Renal cortex interstitium (tissue), 11 donors: ENCODE measurements at regions not wholly inside any gene's neighbourhood (a gene's known extent, or its start where the extent isn't known, plus 50 kb on each side); places are given as distances from the start of the nearest gene placed in this dataset.
"Not testable (repeated sequence)": the region's sequence is repeated elsewhere in the genome, so short reads cannot be mapped to it uniquely, and the experiment has no call there.

Experiments used
- DNase-seq, 11 donors: peaks; one replicate each; pipeline ENCODE4 v3.0.0-alpha.2; 2013; ENCODE audit warnings: low read depth in 9 of 11, low spot score in 4 of 11; ENCODE audit errors: extremely low read depth in 1 of 11

DNA sequence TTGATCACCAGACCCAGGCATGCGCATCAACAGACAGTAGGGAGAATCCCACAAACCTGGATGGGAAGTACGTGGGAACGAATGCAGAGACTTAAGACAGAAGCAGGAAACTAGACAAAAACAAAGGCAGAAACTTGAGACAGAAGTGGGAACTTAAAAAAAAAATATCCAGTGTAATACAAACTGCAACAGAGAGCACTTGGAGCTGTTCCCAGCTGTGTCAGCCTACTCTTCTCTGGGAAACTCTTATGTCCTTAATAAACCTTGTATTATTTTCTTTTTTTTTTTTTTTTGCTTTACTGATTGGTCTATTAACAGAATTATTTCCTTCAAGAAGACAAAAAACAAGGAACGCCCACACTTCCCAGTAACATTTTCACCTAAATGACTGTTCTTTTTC lies 1818.1 kb upstream of the RAG2 start:
- peak in 3 of 11 donors; percentile 4 to 30 (median 9) for DNase-seq

DNA sequence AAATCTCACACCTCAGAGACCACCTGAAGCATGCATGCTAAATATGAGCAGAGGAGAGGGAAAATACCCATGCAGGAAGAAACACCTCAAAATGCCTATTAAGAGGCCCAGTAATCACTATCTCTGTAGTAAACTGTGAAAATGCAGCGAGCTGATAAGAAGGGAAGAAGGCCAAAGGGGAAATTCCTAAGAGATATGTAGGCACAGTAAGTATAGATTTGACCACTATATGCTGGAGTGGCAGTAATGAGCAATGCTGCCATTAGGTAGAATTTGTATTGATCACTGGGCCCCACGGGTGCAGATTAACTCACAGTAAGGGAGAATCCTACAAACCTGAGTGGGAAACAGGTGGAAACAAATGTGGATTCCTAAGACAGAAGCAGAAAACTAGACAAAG lies 1813.1 kb upstream of the RAG2 start:
- DNase-seq, result no peak

DNA sequence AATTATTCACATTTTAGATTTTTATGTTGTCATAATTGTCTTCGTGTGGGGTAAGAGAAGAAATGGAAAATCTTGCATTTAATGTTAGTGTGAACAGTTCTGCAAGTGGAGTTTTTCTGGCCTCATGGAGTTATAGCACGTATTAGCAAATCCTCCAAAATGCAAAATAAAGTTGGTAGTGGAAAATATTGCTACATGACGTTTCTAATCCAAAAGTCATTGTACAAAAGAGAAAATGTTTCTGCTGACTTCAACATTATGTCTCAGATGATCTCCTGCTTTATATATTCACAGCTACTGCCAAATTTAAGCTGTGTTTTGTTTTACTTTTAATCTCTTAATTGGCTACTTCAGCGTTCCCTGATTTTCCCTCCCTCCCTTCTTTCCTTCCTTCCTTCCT lies 1804.0 kb upstream of the RAG2 start:
- no peak for DNase-seq

DNA sequence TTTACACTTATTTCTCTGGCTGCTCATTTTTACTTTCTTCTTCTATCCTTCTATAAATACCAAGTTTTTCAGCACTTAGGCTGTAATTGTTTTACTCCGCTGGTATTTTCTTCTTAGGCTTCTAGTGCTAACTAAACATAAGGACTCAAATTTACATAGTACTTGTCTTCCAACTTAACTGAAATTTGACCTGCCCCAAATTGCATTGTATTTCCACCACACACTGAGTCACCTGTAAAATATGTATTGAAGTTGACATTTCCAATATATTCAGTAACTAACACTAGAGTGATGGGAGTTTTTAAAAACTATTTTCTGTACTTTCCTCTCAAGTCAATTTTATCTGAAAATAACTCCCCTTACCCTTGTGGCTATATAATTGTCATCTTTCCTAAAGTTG lies 1794.1 kb upstream of the RAG2 start:
- no peak for DNase-seq

DNA sequence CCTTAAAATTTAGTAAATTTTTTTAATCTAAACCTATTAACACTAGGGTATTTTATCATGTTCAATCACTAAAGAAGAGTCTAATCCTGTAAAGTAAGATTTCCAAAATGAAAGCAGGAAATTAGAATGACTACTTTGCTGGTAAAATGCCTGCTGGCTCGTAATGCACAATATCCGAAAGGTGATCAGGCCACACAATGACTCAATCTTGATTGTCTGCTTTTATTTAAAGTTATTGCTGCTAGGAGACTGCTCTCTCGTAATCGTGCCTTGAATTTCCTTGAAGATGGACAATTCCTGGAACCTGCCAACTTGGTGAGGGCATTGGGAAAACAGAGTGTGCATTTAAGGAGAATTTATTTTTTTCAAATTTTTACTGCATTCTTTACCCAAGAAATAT lies 1786.5 kb upstream of the RAG2 start:
- no peak for DNase-seq

DNA sequence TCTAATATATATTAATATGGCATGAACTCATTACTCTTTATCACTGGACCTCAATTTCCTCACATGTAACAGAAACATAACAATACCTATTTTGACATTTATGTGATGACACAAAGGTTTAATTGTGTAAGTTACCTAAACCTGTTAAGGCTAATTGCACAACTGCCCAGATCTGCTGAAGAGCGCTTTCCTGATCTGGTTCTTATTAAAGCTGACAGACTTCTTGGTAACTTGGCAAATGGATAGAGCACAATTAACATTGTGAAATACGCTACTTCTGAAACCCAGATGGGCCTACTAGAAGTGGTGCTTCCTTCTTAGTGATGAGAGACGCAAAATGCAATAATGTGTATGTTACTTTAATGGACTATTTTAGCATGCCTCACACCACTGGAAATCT lies 1767.2 kb upstream of the RAG2 start:
- DNase-seq, result no peak

DNA sequence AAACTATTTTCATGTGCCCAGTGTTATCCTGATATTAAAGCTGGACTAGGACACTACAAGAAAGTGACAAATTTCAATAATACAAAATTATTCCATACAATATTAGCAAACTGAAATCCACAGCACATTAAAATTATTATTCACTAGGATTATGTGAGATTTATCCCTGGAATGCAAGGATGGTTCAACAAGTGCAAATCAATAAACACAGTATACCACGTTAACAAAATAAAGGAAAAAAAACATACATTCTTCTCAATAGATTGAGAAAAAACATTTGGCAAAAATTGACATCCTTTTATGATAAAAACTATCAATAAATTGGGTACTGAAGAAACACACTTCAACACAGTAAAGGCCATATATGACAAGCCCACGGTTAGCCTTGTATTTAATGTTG lies 1758.2 kb upstream of the RAG2 start:
- DNase-seq, result no peak

DNA sequence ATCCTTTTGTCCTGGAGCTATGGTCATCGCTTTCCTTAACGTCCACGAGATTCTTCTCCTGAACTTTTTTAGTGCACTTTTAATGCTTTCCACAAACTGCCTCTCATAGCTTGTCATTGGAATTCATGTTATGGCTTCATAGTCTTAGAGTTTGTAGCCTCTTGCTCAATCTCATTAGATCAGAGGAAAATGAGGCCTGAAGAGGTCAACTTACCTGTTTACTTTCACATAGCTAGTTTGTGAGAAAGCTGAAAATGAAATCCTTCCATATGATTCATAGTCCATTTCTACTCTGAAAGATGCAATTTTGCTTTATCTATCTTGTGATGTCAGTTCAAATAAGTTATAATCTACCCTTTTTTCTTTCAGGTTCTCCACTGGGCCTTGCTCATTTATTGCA lies 1747.2 kb upstream of the RAG2 start:
- DNase-seq, result no peak

DNA sequence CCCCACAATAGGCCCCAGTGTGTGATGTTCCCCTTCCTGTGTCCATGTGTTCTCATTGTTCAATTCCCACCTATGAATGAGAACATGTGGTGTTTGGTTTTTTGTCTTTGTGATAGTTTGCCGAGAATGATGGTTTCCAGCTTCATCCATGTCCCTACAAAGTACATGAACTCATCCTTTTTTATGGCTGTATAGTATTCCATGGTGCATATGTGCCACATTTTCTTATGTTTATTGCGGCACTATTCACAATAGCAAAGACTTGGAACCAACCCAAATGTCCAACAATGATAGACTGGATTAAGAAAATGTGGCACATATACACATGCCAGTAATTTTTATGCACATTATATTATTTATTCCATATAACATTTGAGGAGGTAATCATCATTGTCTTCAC lies 1743.6 kb upstream of the RAG2 start:
- DNase-seq, result not testable (repeated sequence)

DNA sequence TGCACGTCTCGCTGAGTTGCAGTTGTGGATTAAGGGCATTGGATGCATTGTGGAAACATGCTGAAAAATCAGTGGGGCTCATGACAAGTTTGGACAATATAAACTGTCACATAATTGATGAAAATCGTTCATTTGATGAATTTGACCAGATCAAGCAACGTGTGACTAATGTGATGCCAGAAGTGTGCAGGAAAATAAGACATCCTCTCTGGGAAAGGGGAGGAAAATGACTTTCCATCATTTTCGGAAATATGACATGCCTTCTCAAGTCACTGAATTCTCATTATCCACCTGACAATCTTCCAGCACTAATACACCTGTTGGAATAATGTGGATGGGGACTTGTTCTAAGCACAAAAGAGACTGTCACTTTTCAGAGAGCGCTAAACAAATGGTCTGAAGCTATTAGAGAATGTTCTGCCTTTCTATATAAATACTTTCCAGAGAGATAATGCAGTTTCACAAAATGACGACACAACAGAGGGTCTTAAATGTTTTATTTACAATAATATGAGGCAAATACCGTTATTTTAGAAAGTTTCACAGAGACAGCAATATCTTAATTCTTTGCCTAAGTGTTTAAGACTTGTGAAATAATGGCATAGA lies 1741.9 kb upstream of the RAG2 start:
- no peak for DNase-seq

DNA sequence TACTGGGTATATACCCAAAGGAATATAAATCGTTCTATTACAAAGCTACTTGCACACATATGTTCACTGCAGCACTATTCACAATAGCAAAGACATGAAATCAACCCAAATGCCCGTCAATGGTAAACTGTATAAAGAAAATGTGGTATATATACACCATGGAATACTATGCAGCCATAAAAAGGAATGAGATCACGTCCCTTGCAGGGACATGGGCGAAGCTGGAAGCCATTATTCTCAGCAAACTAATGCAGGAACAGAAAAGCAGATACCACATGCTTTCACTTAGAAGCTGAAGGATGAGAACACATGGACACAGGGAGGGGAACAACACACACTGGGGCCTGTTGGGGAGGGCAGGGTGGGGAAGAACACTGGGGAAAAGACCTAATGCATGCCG lies 1740.0 kb upstream of the RAG2 start:
- not testable (repeated sequence) for DNase-seq

DNA sequence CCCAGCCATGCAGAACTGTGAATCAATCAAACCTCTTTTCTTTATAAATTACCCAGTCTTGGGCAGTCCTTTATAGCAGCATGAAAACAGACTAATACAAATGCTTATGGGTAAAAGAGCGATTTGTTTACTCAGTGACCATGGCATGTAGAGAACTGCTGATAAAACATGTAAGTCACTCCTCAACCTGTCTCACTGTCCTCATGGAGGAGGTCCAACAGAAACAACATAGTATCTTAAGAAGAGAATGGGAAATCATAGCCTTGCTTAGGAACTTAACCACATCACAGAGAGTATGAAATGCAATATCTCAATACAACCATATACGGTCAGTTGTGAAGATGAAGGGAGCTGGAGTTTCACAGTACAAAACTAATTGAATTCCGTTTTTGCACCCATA lies 1734.0 kb upstream of the RAG2 start:
- no peak for DNase-seq

DNA sequence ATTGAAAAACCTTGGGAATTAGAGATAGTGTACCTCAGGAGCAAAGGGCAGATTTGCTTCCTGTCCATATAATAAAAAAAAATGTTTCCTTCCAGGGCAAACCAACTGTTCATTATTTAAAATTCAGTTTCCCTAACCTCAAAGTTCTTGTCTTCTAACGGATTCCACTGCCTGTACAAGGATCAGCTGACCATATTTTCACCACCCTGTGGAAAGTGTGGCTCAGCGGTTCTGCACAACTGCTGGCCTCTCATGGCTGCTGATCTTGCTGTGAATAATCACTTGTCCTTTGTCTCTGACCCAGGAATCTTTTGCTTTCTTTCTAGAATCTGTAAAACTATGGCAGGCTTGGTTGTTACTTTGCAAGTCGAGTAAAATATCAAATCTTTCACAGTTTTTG lies 1732.5 kb upstream of the RAG2 start:
- no peak for DNase-seq

DNA sequence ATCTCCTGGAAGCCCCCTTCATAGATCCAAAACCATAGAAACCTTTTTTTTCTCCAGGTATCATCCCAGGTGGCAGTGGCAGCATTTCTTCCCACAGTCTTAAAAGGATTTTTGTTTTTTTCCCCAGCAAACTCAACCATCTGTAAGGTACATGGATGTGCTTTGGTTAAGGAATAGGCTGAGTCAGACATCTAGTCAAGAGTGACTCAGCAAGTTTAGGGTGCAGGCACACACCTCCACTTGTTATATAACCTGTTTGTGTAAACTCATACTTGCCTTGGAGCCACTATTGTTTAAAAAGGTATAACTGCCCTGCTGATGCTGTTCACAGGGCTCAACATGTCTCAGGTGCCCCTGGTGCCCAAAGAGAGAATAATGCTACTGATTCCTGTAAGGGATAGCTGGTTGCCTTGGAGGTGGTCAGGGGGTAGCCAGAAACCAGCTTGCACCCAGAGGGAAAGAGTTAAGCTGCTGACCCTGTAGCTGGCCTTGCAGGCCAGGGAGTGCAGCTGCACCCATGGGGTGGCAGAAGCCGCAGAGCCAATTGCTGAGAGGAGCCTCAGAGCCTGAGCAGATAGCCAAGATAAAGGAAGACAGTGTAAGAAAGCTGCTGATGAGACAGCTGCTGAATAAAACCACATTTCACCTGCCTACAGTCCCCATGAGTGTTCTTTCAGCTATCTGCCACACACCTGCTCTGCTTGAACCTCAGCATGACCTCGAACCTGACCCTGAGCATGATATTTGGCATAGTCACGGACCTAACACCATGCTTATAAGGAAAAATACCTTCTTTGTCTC lies 1726.1 kb upstream of the RAG2 start:
- DNase-seq, result no peak

DNA sequence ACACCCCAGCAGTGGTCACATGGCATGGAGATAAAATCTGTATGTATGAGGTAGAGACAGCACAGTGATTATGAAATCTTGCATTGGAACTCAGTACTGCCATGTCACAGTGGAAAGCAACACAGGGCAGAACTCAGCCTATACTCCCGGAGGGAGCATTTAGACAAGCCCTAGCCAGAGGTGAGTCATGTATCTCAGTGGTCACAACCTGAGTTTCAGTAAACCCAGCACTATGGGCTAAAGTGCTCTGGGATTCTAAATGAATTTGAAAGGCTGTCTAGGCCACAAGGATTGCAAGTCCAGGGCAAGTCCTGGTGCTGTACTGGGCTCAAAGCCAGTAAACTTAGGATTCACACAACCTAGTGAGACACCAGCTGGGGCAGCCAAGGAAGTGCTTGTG lies 1717.1 kb upstream of the RAG2 start:
- no peak for DNase-seq

DNA sequence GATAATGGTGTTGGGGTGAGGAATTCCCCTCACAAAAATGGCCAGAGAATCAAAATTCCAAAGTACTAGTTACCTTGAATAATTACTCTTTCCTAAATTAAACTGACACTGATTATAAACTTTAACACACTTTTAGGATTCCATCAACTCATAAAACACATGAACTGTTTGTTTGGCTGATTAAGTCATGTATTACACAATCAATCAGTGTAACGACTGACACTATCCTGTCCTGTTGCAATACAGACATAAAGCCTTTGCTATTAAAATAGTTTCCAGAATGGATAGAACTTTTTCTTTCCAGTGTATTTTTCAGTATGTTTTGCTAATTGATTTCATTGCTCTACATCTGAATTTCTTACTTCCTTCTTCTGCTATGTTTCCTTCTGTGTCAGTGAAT lies 1709.4 kb upstream of the RAG2 start:
- no peak for DNase-seq

DNA sequence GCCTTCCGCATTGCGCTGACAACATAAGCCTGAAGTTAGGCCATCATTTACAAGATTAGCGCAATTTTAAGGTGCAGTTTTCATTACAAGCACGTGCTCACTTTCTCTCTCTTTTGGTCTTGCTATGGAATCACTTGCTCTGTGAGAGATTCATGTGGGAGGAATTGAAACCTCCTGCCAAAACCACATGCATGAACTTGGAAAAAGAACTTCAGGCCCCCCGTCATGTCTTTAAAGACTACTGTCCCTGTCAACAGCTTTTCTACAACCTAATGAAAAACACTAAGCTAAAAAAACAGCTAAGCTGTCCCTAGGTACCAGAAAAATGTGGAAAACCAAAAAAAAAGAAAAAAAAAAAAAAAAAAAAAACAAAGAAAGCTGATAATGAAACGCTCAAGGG lies 1707.6 kb upstream of the RAG2 start:
- DNase-seq, result no peak

DNA sequence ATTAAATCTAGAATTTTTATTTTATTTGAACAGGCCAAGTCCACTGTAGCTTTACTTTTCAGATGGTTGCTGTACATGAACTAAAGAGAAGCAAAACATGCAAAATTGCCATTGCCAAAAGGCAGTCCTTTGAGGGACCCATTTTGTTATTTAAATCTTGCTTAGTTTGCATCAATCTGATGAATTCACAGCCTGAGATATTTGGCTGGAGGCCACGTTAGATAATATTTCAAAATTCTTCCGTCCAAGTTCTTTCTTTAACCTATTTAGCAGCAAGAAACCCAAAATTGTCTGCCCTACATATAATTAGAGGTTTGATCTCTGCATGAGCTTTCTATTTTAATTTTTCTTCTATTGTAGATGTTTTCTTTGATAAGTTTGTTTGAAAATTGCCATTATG lies 1706.9 kb upstream of the RAG2 start:
- DNase-seq, result no peak

DNA sequence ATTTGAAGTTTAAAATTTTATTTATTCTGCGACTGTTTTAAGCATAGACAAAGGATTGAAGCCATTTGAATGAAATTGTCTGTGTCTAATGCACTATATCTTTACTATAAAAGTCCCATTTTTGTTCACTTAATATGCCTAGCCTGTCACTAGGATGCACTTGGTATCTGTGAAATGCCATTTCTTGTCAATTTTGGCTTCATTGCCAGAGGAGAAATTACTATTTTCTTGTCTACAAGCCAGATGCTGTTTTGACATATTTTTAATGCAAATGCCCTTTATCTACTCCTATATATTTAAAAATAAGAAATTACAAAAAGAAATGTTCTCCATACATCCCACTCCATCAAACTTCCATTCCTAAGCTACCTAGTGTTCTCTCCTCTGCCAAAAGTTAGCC lies 1704.5 kb upstream of the RAG2 start:
- DNase-seq, result no peak

DNA sequence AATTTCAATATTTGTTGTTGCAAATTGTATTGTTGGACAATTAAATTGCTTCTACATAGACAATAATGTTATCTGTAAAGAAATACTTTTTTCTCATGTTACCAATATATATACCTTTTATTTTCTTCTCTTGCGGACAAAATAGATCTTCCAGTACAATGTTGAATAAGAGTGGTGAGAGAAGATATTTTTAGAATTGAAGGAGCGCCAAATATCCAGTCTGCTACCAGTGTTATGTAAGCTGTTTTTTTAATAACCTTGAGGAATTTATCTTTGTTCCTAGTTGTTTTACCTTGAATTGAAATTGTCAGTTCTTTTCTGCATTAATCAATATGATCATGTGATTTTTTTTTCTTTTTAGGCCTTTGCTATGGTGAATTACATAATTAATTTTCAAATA lies 1702.5 kb upstream of the RAG2 start:
- DNase-seq, result no peak

DNA sequence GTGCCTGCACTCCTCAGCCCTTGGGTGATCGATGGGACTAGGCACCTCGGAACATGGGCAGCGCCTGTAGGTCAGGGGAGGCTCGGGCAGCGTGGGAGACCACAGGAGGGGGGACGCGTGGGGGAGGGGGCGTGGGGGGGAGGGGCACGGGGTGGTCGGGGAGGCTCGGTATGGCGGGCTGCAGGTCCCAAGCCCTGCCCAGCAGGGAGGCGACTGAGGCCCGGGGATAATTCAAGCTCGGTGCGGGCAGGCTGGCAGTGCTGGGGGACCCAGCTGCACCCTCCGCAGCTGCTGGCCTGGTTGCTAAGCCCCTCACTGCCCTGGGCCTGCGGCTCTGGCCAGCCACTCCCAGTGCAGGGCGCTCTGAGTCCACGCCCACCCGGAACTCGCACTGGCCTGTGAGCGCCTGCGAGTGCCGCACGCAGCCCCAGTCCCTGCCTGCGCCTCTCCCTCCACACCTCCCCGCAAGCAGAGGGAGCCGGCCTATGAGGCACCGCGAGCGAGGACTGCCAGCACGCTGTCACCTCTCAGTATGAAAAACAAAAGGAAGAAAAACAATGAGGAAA lies 1698.3 kb upstream of the RAG2 start:
- no peak for DNase-seq
